GM23338 (cell line): ENCODE measurements at regions not wholly inside any gene's neighbourhood (a gene's known extent, or its start where the extent isn't known, plus 50 kb on each side); places are given as distances from the start of the nearest gene placed in this dataset.

Experiments used
- ATAC-seq: fragments of 200-7000 bp; cut with Tn5 transposase; 3 replicates; pipeline ENCODE4 v1.9.1; 2020
- DNase-seq: peaks from one replicate; pipeline ENCODE4 v3.0.0-alpha.2; 2015; ENCODE audit warnings: low spot score
- H2AFZ ChIP-seq: fragments of 200-600 bp; sonication (generic); 2 replicates; pipeline ENCODE4 v1.8.0; 2016; ENCODE audit warnings: antibody characterized with exemption, mild to moderate bottlenecking, moderate library complexity
- H3F3A ChIP-seq: fragments of 200-600 bp; sonication (generic); replicated peaks from 2 replicates; pipeline ENCODE4 v1.8.0; 2017; ENCODE audit warnings: antibody characterized with exemption, mixed run types, low read depth
- H3K27ac ChIP-seq: fragments of 200-600 bp; sonication (generic); 2 replicates; pipeline ENCODE4 v1.6.1; 2016; ENCODE audit warnings: low read depth
- H3K27me3 ChIP-seq: fragments of 200-600 bp; sonication (generic); 2 replicates; pipeline ENCODE4 v1.8.0; 2016; ENCODE audit warnings: mild to moderate bottlenecking, mixed run types, moderate library complexity; ENCODE audit not compliant: insufficient read depth
- H3K36me3 ChIP-seq: fragments of 200-600 bp; sonication (generic); 2 replicates; pipeline ENCODE4 v1.8.0; 2016; ENCODE audit warnings: mild to moderate bottlenecking; ENCODE audit not compliant: insufficient read depth
- H3K4me1 ChIP-seq: fragments of 200-600 bp; sonication (generic); 2 replicates; pipeline ENCODE4 v1.8.0; 2016; ENCODE audit warnings: mild to moderate bottlenecking, moderate library complexity; ENCODE audit not compliant: insufficient read depth
- H3K4me2 ChIP-seq: fragments of 200-600 bp; sonication (generic); 2 replicates; pipeline ENCODE4 v1.7.1; 2017; ENCODE audit warnings: mixed run types
- H3K4me3 ChIP-seq: fragments of 200-600 bp; sonication (generic); 2 replicates; pipeline ENCODE4 v1.6.1; 2016; ENCODE audit warnings: mixed run types
- H3K79me2 ChIP-seq: fragments of 200-600 bp; sonication (generic); replicated peaks from 2 replicates; pipeline ENCODE4 v1.8.0; 2017; ENCODE audit warnings: mild to moderate bottlenecking; ENCODE audit not compliant: insufficient read depth
- H3K9me2 ChIP-seq: fragments of 200-600 bp; sonication (generic); 2 replicates; pipeline ENCODE4 v1.8.0; 2017; ENCODE audit not compliant: insufficient read depth
- H4K20me1 ChIP-seq: fragments of 200-600 bp; sonication (generic); replicated peaks from 2 replicates; pipeline ENCODE4 v1.8.0; 2017; ENCODE audit warnings: mild to moderate bottlenecking; ENCODE audit not compliant: insufficient read depth
- H3K27ac Mint-ChIP-seq: 2 replicates; pipeline ENCODE4 v1.8.0; 2020; ENCODE audit warnings: inconsistent platforms, mild to moderate bottlenecking, moderate library complexity, mixed read lengths
- H3K27me3 Mint-ChIP-seq: 3 replicates; pipeline ENCODE4 v1.8.0; 2022; ENCODE audit warnings: low read depth, mild to moderate bottlenecking, moderate library complexity, mixed read lengths, inconsistent platforms; ENCODE audit not compliant: insufficient read depth, poor library complexity
- H3K36me3 Mint-ChIP-seq: 3 replicates; pipeline ENCODE4 v1.8.0; 2021; ENCODE audit warnings: low read depth, mild to moderate bottlenecking, inconsistent platforms, moderate library complexity, mixed read lengths
- H3K4me1 Mint-ChIP-seq: 3 replicates; pipeline ENCODE4 v1.8.0; 2020; ENCODE audit warnings: mild to moderate bottlenecking, inconsistent platforms, mixed read lengths
- H3K4me3 Mint-ChIP-seq: 3 replicates; pipeline ENCODE4 v1.8.0; 2021; ENCODE audit warnings: moderate library complexity, mild to moderate bottlenecking, inconsistent platforms, mixed read lengths
- H3K9me3 Mint-ChIP-seq: 3 replicates; pipeline ENCODE4 v1.8.0; 2020; ENCODE audit warnings: moderate library complexity, mild to moderate bottlenecking, inconsistent platforms, mixed read lengths
- CREB1 ChIP-seq: fragments of 250-450 bp; sonication (Bioruptor Pico); IDR thresholded peaks from 2 replicates; pipeline ENCODE4 v1.5.0; 2020; ENCODE audit warnings: low read depth, mild to moderate bottlenecking, moderate library complexity
- EZH2 ChIP-seq: fragments of 200-600 bp; sonication (generic); IDR thresholded peaks from one replicate; pipeline ENCODE4 v1.8.0; 2017; ENCODE audit warnings: antibody characterized with exemption, mild to moderate bottlenecking, low read depth; ENCODE audit not compliant: unreplicated experiment
- EZH2phosphoT487 ChIP-seq: fragments of 200-600 bp; sonication (generic); IDR thresholded peaks from one replicate; pipeline ENCODE4 v1.8.1; 2018; ENCODE audit warnings: antibody characterized with exemption; ENCODE audit not compliant: unreplicated experiment
- REST ChIP-seq: IDR thresholded peaks from one replicate; pipeline ENCODE4 v1.6.1; 2018; ENCODE audit warnings: antibody characterized with exemption; ENCODE audit not compliant: unreplicated experiment
- STAT1 ChIP-seq: IDR thresholded peaks from one replicate; pipeline ENCODE4 v1.6.1; 2016; ENCODE audit warnings: antibody characterized with exemption; ENCODE audit not compliant: unreplicated experiment
- ZNF114 ChIP-seq: fragments of 250-450 bp; sonication (Bioruptor Pico); IDR thresholded peaks from 2 replicates; pipeline ENCODE4 v1.5.0; 2020; ENCODE audit warnings: mild to moderate bottlenecking, moderate library complexity
- ZNF331 ChIP-seq: fragments of 250-450 bp; sonication (Bioruptor Pico); IDR thresholded peaks from 2 replicates; pipeline ENCODE4 v1.5.0; 2020; ENCODE audit warnings: low read depth, mild to moderate bottlenecking, moderate library complexity
- TF ChIP-seq, protein P1 (sequence below): fragments of 250-450 bp; sonication (Bioruptor Pico); IDR thresholded peaks from 2 replicates; pipeline ENCODE4 v1.5.0; 2020; ENCODE audit warnings: mild to moderate bottlenecking, moderate library complexity

GRCh38 chr20:12410783-12411182 is 493.1 kb downstream of the BTBD3 start:
- Histone ChIP-seq H3K4me3 (no peak overlapping the region), H3K79me2 (no peaks in the 10 kb centered on the region)
- no peak for ATAC-seq

DNA sequence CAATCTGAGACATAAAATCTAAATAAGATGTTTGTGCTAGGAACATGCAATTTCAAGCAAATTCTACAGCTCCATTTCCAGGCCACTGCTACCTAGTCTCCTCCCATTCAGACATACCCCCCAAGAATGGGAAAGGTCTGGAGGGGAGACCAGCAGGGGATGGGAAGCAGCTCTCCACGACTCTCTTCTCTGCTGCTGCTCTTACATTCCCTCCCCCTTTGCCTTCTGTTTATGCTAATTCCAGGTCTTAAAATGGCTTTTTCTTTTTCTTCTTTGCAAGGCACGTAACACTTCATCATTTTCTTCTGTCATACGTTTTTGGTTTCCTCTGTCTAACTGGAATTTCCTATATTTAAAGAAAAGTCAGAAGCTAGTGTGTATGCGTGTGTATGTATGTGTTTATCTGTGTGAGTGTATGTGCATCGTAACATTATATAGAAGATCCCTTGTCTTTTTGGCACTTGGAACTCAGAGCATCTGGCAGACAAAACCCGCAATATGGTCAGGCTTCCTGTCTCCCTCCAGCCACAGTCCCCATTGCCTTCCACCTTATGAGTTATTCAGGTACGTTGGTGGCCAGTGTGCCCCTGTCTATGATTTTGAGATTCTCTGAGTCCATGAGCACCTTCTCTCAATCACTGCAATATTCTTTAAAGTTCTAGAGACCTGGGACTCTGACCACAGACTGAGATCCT is 493.7 kb downstream of the BTBD3 start:
- no peak overlapping the region for H3K4me3 ChIP-seq
- no peaks in the 10 kb centered on the region for H4K20me1 ChIP-seq
- no peak overlapping the region for H3K4me2 ChIP-seq
- no peak overlapping the region for H3K27ac ChIP-seq
- H3K27me3 ChIP-seq = no peaks in the 10 kb centered on the region
- no peaks in the 10 kb centered on the region for H3F3A ChIP-seq
- DNase-seq (no peak), ATAC-seq (no peak)
- Mint-ChIP-seq H3K4me3 (no peak overlapping the region), H3K9me3 (peaks cover 30% of the 10 kb centered on the region), H3K27me3 (no peaks in the 10 kb centered on the region), H3K36me3 (peaks cover 22% of the 10 kb centered on the region), H3K4me1 (peaks cover 9% of the 10 kb centered on the region), H3K27ac (0 out of 2 replicates have a peak overlapping the region, but pooled peaks have one; percentile 23)
- H3K36me3 ChIP-seq = peaks cover 10% of the 10 kb centered on the region; the same call in 1 of the 2 replicates
- H3K79me2 ChIP-seq = no peaks in the 10 kb centered on the region
- no peak overlapping the region for H2AFZ ChIP-seq
- peaks cover 4% of the 10 kb centered on the region; the same call in 1 of the 2 replicates for H3K4me1 ChIP-seq
- H3K9me2 ChIP-seq = peaks cover 4% of the 10 kb centered on the region
- TF ChIP-seq EZH2phosphoT487 = no peak
- no peak for TF ChIP-seq ZNF114 (CRISPR knock-in tag)
- TF ChIP-seq, protein P1, sequence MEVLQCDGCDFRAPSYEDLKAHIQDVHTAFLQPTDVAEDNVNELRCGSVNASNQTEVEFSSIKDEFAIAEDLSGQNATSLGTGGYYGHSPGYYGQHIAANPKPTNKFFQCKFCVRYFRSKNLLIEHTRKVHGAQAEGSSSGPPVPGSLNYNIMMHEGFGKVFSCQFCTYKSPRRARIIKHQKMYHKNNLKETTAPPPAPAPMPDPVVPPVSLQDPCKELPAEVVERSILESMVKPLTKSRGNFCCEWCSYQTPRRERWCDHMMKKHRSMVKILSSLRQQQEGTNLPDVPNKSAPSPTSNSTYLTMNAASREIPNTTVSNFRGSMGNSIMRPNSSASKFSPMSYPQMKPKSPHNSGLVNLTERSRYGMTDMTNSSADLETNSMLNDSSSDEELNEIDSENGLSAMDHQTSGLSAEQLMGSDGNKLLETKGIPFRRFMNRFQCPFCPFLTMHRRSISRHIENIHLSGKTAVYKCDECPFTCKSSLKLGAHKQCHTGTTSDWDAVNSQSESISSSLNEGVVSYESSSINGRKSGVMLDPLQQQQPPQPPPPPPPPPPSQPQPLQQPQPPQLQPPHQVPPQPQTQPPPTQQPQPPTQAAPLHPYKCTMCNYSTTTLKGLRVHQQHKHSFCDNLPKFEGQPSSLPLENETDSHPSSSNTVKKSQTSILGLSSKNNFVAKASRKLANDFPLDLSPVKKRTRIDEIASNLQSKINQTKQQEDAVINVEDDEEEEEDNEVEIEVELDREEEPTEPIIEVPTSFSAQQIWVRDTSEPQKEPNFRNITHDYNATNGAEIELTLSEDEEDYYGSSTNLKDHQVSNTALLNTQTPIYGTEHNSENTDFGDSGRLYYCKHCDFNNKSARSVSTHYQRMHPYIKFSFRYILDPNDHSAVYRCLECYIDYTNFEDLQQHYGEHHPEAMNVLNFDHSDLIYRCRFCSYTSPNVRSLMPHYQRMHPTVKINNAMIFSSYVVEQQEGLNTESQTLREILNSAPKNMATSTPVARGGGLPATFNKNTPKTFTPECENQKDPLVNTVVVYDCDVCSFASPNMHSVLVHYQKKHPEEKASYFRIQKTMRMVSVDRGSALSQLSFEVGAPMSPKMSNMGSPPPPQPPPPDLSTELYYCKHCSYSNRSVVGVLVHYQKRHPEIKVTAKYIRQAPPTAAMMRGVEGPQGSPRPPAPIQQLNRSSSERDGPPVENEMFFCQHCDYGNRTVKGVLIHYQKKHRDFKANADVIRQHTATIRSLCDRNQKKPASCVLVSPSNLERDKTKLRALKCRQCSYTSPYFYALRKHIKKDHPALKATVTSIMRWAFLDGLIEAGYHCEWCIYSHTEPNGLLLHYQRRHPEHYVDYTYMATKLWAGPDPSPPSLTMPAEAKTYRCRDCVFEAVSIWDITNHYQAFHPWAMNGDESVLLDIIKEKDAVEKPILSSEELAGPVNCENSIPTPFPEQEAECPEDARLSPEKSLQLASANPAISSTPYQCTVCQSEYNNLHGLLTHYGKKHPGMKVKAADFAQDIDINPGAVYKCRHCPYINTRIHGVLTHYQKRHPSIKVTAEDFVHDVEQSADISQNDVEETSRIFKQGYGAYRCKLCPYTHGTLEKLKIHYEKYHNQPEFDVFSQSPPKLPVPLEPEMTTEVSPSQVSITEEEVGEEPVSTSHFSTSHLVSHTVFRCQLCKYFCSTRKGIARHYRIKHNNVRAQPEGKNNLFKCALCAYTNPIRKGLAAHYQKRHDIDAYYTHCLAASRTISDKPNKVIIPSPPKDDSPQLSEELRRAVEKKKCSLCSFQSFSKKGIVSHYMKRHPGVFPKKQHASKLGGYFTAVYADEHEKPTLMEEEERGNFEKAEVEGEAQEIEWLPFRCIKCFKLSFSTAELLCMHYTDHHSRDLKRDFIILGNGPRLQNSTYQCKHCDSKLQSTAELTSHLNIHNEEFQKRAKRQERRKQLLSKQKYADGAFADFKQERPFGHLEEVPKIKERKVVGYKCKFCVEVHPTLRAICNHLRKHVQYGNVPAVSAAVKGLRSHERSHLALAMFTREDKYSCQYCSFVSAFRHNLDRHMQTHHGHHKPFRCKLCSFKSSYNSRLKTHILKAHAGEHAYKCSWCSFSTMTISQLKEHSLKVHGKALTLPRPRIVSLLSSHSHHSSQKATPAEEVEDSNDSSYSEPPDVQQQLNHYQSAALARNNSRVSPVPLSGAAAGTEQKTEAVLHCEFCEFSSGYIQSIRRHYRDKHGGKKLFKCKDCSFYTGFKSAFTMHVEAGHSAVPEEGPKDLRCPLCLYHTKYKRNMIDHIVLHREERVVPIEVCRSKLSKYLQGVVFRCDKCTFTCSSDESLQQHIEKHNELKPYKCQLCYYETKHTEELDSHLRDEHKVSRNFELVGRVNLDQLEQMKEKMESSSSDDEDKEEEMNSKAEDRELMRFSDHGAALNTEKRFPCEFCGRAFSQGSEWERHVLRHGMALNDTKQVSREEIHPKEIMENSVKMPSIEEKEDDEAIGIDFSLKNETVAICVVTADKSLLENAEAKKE (CRISPR knock-in tag) = no peak
- TF ChIP-seq STAT1 = no peak

More at GRCh38 chr20:12410783-12411182, 493.1 kb downstream of the BTBD3 start:
- H2AFZ ChIP-seq = no peak overlapping the region
- H3K9me2 ChIP-seq = peaks cover 4% of the 10 kb centered on the region
- H3K36me3 ChIP-seq = peaks cover 10% of the 10 kb centered on the region; the same call in 1 of the 2 replicates
- no peaks in the 10 kb centered on the region for H3F3A ChIP-seq
- Mint-ChIP-seq H3K27ac (no peak overlapping the region), H3K4me3 (no peak overlapping the region), H3K27me3 (no peaks in the 10 kb centered on the region), H3K4me1 (peaks cover 9% of the 10 kb centered on the region), H3K36me3 (peaks cover 22% of the 10 kb centered on the region), H3K9me3 (peaks cover 35% of the 10 kb centered on the region)
- H4K20me1 ChIP-seq = no peaks in the 10 kb centered on the region
- DNase-seq = no peak
- H3K4me1 ChIP-seq = peaks cover 4% of the 10 kb centered on the region; the same call in 1 of the 2 replicates
- TF ChIP-seq CREB1 (CRISPR knock-in tag) (no peak), EZH2 (no peak), ZNF331 (CRISPR knock-in tag) (no peak), STAT1 (no peak), EZH2phosphoT487 (no peak), REST (no peak), ZNF114 (CRISPR knock-in tag) (no peak)
- no peak overlapping the region for H3K27ac ChIP-seq
- H3K27me3 ChIP-seq = no peaks in the 10 kb centered on the region
- H3K4me2 ChIP-seq = no peak overlapping the region
